ENCODE measurements at regions not wholly inside any gene's neighbourhood (a gene's known extent, or its start where the extent isn't known, plus 50 kb on each side); places are given as distances from the start of the nearest gene placed in this dataset.
A peak's percentile ranks its signal among the peaks of the same experiment; 100 is the strongest.

DNA sequence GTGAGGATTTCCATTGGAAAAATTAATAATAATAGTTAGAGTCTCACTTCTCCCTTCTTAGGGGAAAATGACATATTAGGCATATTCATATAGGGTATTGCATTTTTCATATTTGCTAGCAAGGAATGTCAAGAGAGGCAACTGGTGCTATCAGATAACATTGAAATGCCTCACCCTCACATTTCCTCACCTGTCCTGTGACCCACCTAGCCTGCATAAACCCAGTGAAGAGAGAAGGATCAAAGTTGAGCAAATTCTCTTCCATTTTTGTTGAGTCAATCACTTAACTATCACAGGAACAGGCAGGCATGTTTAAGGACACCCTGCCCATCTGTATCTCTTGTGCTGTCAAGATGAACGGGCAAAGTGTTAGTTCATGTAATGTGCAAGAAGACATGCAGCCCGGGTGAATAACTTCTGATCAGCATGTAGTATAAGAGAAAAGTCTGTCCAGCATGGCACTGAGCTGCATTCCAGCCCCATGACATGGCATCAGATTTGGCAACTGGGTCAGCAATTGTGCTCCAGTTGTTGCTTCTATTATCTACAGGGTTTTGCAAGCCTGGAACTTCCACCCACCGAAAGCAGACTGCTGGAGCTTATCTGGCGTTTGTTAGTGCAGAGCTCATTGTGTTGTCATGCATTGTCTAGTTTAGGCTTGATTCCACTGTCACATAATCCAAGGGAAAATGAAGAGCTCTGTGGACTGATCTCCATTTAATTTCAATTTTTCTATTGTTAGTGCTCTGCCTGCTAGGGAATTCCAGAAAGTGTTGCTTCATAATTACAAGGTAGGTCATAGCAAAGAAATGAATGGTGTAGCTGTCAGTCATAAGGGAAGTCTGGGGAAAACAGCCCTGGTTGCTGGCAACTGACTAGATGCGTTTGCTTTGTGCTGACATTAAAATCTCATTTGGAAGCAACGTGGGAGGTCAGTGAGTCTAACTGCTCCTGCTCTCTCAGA is 138.4 kb upstream of the TNFAIP3 start:
- H3K27me3 Mint-ChIP-seq: peaks cover 8% of the 10 kb centered on the region
- peaks cover 11% of the 10 kb centered on the region for H3K4me1 Mint-ChIP-seq
- H3K27ac Mint-ChIP-seq: no peak overlapping the region
- no peak for ATAC-seq (replicated peaks)
- no peak overlapping the region for H3K4me3 Mint-ChIP-seq
- no peaks in the 10 kb centered on the region for H3K9me3 Mint-ChIP-seq
- no peaks in the 10 kb centered on the region for H3K36me3 Mint-ChIP-seq (ENCODE audit: low read depth)

- no peak overlapping the region for H3K4me3 Mint-ChIP-seq
- H3K27ac Mint-ChIP-seq: no peak overlapping the region
- ATAC-seq (replicated peaks): no peak
- peaks cover 8% of the 10 kb centered on the region for H3K27me3 Mint-ChIP-seq
- no peaks in the 10 kb centered on the region for H3K36me3 Mint-ChIP-seq (ENCODE audit: low read depth)
- peaks cover 11% of the 10 kb centered on the region for H3K4me1 Mint-ChIP-seq
- no peaks in the 10 kb centered on the region for H3K9me3 Mint-ChIP-seq
Observed at GRCh38 chr6:137729866-137730629, 137.0 kb upstream of the TNFAIP3 start.

DNA sequence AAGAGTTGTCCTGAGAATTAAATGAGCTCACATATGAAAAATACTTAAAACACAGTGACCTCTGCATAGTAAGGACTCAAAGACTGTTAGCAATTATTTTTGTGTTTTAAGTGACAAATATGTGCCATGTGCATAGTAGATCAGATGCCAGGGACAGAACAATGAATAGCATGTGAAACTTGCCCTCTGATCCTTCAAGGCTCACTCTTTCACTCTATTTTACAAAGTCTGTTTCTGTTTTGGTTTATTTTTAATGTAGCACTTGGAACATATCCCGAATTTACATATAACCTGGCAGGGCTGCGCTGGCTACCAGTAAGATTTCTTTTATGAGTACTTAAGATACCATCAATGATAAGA is 135.5 kb upstream of the TNFAIP3 start:
- no peaks in the 10 kb centered on the region for H3K36me3 Mint-ChIP-seq (ENCODE audit: low read depth)
- H3K4me1 Mint-ChIP-seq: peaks cover 18% of the 10 kb centered on the region
- no peak overlapping the region for H3K27ac Mint-ChIP-seq
- no peaks in the 10 kb centered on the region for H3K9me3 Mint-ChIP-seq
- no peak for ATAC-seq (replicated peaks)
- peaks cover 8% of the 10 kb centered on the region for H3K27me3 Mint-ChIP-seq
- H3K4me3 Mint-ChIP-seq: no peak overlapping the region

GRCh38 chr6:137731960-137732616 is 135.0 kb upstream of the TNFAIP3 start:
- Mint-ChIP-seq H3K9me3 (no peaks in the 10 kb centered on the region), H3K4me1 (peaks cover 22% of the 10 kb centered on the region), H3K27ac (no peak overlapping the region), H3K4me3 (no peak overlapping the region), H3K36me3 (ENCODE audit: low read depth) (no peaks in the 10 kb centered on the region), H3K27me3 (peaks cover 8% of the 10 kb centered on the region)
- ATAC-seq (replicated peaks): no peak

DNA sequence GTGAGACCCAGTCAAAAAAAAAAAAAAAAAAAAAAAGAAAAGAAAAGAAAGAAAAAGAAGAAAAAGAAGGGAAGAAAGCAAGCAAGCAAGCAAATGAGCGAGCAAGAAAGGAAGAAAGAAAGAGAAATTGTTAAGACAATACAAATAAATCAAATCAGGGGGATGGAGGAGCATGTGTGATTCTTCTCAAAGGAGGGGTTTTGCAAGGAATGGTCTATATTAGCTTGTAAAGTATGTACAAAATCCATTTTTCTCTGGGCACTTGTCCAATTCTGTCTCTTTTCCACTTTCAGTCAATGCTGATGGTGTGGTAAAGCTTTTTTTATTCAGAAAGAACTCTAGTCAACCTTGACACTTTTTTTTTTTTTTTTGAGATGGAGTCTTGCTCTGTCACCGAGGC is 133.7 kb upstream of the TNFAIP3 start:
- H3K27me3 Mint-ChIP-seq: no peaks in the 10 kb centered on the region
- no peaks in the 10 kb centered on the region for H3K36me3 Mint-ChIP-seq (ENCODE audit: low read depth)
- H3K27ac Mint-ChIP-seq: no peak overlapping the region

DNA sequence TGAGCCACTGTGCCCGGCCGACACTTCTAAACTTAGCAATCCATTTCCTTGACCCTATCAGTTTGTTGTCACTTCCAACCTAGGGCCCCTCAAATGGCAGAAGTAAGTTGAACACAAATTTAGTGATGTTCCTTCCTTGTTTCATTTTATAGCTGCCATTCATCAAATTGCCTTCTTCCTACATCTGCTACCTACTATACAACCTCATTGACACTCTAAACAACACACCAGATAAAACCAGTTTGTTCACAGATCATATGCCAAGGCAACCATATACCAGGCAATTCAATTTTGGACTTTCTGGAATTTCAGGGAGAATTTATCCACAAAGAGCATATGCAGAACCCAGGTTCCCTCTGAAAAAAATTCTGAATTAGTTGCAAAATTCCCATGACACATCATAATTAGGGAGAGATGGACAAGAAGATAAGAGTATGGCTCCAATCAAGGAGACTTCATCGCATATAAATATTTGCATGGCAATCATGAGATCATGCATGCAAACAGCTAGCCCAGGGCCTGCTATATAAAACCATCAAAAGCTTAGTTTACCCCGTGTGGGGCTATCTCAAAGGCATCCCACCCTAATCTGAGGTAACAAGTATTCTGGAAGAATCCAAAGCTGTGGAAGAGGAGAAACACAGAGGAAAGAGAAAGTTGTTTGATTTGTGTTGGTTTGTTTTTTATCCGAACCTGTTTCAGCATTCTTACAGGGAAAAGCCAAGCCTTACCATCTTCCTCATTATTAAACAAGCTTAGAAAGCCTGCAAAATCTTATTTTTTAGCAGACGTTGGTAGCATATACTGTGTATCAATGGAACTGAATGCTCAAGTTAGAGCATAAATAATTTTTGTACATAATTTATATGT is 132.8 kb upstream of the TNFAIP3 start:
- ATAC-seq (replicated peaks): no peak

More for the DNA sequence above, 133.7 kb upstream of the TNFAIP3 start:
- no peak for ATAC-seq (replicated peaks)
- Mint-ChIP-seq H3K4me3 (no peak overlapping the region), H3K9me3 (no peaks in the 10 kb centered on the region), H3K4me1 (peaks cover 16% of the 10 kb centered on the region)

DNA sequence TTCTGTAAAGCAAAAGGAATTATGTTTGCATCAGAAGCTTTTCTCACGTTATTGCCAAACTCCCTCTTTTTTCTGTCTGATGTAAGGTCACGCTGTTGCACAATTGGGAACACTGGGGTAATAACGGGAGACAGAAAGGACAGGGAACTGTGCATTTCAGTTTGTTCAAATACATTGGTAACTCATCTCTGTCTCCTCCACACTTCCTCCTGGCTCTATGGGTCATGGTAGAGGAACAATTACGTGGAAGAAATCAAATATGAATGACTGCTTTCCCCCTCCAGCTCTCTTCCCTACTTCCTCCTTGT is 132.2 kb upstream of the TNFAIP3 start:
- Mint-ChIP-seq H3K27ac (no peak overlapping the region), H3K4me3 (no peak overlapping the region), H3K27me3 (no peaks in the 10 kb centered on the region), H3K9me3 (no peaks in the 10 kb centered on the region), H3K4me1 (peaks cover 16% of the 10 kb centered on the region), H3K36me3 (ENCODE audit: low read depth) (no peaks in the 10 kb centered on the region)
- no peak for ATAC-seq (replicated peaks)

More for the DNA sequence above, 132.8 kb upstream of the TNFAIP3 start:
- Mint-ChIP-seq H3K36me3 (ENCODE audit: low read depth) (no peaks in the 10 kb centered on the region), H3K4me1 (peaks cover 16% of the 10 kb centered on the region), H3K27ac (no peak overlapping the region), H3K27me3 (no peaks in the 10 kb centered on the region), H3K4me3 (no peak overlapping the region), H3K9me3 (no peaks in the 10 kb centered on the region)

- Mint-ChIP-seq H3K36me3 (ENCODE audit: low read depth) (no peaks in the 10 kb centered on the region), H3K4me1 (peaks cover 21% of the 10 kb centered on the region), H3K27ac (peak overlapping the region; percentile 32), H3K9me3 (no peaks in the 10 kb centered on the region), H3K4me3 (peak overlapping the region; percentile 32), H3K27me3 (no peaks in the 10 kb centered on the region)
- ATAC-seq (replicated peaks): peak; percentile 90
Observed at GRCh38 chr6:137736048-137736818, 130.8 kb upstream of the TNFAIP3 start.

DNA sequence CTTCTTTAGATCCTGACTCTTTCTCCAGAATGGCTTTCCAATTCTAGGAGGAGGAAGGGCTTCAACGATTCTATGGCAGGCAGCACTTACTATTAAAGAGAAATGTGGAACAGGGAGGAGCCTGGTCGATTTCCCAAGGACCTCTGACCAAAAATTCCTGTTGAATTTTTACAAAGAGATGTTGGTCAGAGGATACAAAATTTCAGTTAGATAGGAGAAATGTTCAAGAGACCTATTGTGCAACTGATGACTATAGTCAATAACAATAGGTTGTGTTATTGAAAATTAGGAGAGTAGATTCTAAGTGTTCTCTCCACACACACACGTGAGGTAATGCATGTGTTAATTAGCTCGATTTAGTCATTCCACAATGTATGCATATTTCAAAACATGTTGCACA is 130.1 kb upstream of the TNFAIP3 start:
- Mint-ChIP-seq H3K36me3 (ENCODE audit: low read depth) (no peaks in the 10 kb centered on the region), H3K9me3 (no peaks in the 10 kb centered on the region), H3K27ac (no peak overlapping the region), H3K27me3 (no peaks in the 10 kb centered on the region), H3K4me3 (peak overlapping the region; percentile 32), H3K4me1 (peaks cover 21% of the 10 kb centered on the region)
- no peak for ATAC-seq (replicated peaks)

DNA sequence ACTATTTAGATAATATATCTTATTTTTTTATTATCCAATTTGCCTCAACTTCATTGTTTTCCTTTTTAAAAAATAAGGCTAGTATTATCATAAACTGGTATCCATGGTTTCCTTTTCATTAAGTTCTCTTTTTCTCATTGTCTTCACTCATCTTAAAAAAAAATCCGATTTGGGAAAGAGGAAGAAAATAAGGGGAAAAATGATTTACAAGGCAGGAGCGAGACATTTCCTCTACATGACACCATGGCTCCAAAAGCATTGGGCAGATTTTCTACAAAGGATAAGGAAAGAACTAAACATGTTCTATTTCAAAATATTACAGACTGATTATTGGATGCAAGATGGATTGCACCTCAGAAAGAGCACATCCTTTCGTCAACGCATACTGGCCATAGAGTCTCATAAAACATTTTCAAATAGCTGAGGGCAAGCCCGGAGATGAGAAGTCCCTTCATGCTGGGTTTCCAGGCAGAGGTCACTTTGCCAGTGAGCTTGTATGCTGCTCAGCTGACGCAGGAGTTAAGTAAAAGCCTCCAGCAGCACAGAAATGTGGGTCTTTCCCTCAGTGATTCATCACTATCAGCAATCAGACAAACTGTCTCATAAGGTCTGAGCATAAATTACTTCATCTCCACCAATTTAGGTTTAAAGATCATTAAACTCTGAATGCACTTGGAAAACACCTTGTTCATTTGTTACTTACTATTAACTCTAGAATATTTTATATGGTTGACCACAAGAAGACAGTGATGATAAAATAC is 129.0 kb upstream of the TNFAIP3 start:
- H3K27ac Mint-ChIP-seq: no peak overlapping the region
- no peaks in the 10 kb centered on the region for H3K27me3 Mint-ChIP-seq
- no peak overlapping the region for H3K4me3 Mint-ChIP-seq
- peaks cover 21% of the 10 kb centered on the region for H3K4me1 Mint-ChIP-seq
- no peaks in the 10 kb centered on the region for H3K9me3 Mint-ChIP-seq
- H3K36me3 Mint-ChIP-seq (ENCODE audit: low read depth): no peaks in the 10 kb centered on the region
- ATAC-seq (replicated peaks): peak; percentile 61

DNA sequence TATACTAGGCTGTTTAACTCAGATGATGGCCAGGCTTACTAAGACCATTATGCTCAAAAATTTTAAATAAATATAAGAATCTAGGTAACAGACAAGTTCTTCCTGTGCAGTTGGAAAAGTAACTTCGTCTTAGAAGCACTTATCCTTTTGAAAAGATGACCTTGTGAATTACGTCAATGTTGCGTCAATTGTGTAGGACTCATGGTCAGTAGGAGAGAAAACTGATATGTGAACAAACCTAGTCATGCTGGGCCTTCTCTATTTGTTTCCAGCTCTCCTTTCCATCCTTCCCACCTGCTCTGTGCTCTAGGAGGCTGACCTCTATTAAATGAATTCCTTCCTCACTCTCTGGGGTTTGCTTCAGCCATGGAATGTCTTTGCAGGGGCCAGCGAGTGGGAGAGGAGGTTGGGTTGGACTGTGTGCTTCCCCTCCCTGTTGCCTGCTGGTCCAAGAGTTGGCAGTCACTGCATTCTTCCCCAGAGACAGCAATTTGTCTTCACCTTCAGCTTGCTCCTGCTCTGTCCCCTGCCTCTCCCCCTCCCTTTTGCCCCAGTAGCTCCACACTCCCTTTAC is 128.0 kb upstream of the TNFAIP3 start:
- H3K9me3 Mint-ChIP-seq: no peaks in the 10 kb centered on the region
- no peak overlapping the region for H3K27ac Mint-ChIP-seq
- H3K36me3 Mint-ChIP-seq (ENCODE audit: low read depth): no peaks in the 10 kb centered on the region
- peaks cover 21% of the 10 kb centered on the region for H3K4me1 Mint-ChIP-seq
- H3K4me3 Mint-ChIP-seq: no peak overlapping the region
- ATAC-seq (replicated peaks): no peak
- no peaks in the 10 kb centered on the region for H3K27me3 Mint-ChIP-seq

- H3K27ac Mint-ChIP-seq: no peak overlapping the region
- no peaks in the 10 kb centered on the region for H3K27me3 Mint-ChIP-seq
- no peaks in the 10 kb centered on the region for H3K36me3 Mint-ChIP-seq (ENCODE audit: low read depth)
- ATAC-seq (replicated peaks): no peak
- no peak overlapping the region for H3K4me3 Mint-ChIP-seq
- H3K9me3 Mint-ChIP-seq: no peaks in the 10 kb centered on the region
- peaks cover 25% of the 10 kb centered on the region for H3K4me1 Mint-ChIP-seq
Observed at GRCh38 chr6:137739544-137739943, 127.5 kb upstream of the TNFAIP3 start.
